Loucy (cell line): ENCODE measurements at regions not wholly inside any gene's neighbourhood (a gene's known extent, or its start where the extent isn't known, plus 50 kb on each side); places are given as distances from the start of the nearest gene placed in this dataset.

Source experiments
- H2AFZ ChIP-seq: fragments of 200-600 bp; sonication (generic); 2 replicates; pipeline ENCODE4 v1.6.0; 2016; ENCODE audit warnings: antibody characterized with exemption, mild to moderate bottlenecking, low read length, moderate library complexity
- H3F3A ChIP-seq: fragments of 200-600 bp; 2 replicates; pipeline ENCODE4 v1.6.0; 2016; ENCODE audit warnings: antibody characterized with exemption, low read depth, mild to moderate bottlenecking
- H3K27me3 ChIP-seq: fragments of 200-600 bp; sonication (generic); 2 replicates; pipeline ENCODE4 v1.6.1; 2014; ENCODE audit warnings: low read length, mild to moderate bottlenecking; ENCODE audit not compliant: insufficient read depth, poor library complexity, severe bottlenecking
- H3K36me3 ChIP-seq: fragments of 200-600 bp; sonication (generic); 2 replicates; pipeline ENCODE4 v1.6.1; 2016; ENCODE audit warnings: low read length; ENCODE audit not compliant: insufficient read depth
- H3K4me1 ChIP-seq: fragments of 200-600 bp; sonication (generic); 2 replicates; pipeline ENCODE4 v1.5.1; 2014; ENCODE audit warnings: low read length, mild to moderate bottlenecking; ENCODE audit not compliant: insufficient read depth, poor library complexity, severe bottlenecking
- H3K4me2 ChIP-seq: fragments of 200-600 bp; sonication (generic); 2 replicates; pipeline ENCODE4 v1.6.0; 2014; ENCODE audit warnings: antibody characterized with exemption, low read length, low read depth, mild to moderate bottlenecking; ENCODE audit not compliant: poor library complexity, severe bottlenecking
- H3K4me3 ChIP-seq: fragments of 200-600 bp; sonication (generic); 2 replicates; pipeline ENCODE4 v1.5.1; 2014; ENCODE audit warnings: low read length, mild to moderate bottlenecking, mixed read lengths; ENCODE audit not compliant: poor library complexity, severe bottlenecking
- H3K79me2 ChIP-seq: fragments of 200-600 bp; sonication (generic); 2 replicates; pipeline ENCODE4 v1.6.1; 2014; ENCODE audit warnings: low read length; ENCODE audit not compliant: insufficient read depth
- H3K9ac ChIP-seq: fragments of 200-600 bp; sonication (generic); 2 replicates; pipeline ENCODE4 v1.6.0; 2014; ENCODE audit warnings: mild to moderate bottlenecking, low read depth, low read length, moderate library complexity; ENCODE audit not compliant: poor library complexity, severe bottlenecking
- H3K9me2 ChIP-seq: fragments of 200-600 bp; sonication (generic); replicated peaks from 2 replicates; pipeline ENCODE4 v1.6.1; 2016; ENCODE audit warnings: low read depth, low read length, mixed read lengths
- H3K9me3 ChIP-seq: fragments of 200-600 bp; sonication (generic); 2 replicates; pipeline ENCODE4 v1.6.1; 2014; ENCODE audit warnings: mild to moderate bottlenecking, antibody characterized with exemption, low read length, low read depth; ENCODE audit not compliant: insufficient read depth
- H4K20me1 ChIP-seq: fragments of 200-600 bp; sonication (generic); 2 replicates; pipeline ENCODE4 v1.6.0; 2014; ENCODE audit warnings: antibody characterized with exemption, low read length, mild to moderate bottlenecking; ENCODE audit not compliant: insufficient read depth, poor library complexity, severe bottlenecking
- EZH2phosphoT487 ChIP-seq: fragments of 200-600 bp; IDR thresholded peaks from 2 replicates; pipeline ENCODE4 v1.6.1; 2018; ENCODE audit warnings: antibody characterized with exemption, mild to moderate bottlenecking, moderate library complexity, borderline replicate concordance
- TF ChIP-seq, protein P1 (sequence below): fragments of 200-600 bp; sonication (generic); conservative IDR thresholded peaks from 2 replicates; pipeline ENCODE4 v1.5.1; 2014; ENCODE audit warnings: mild to moderate bottlenecking, antibody characterized with exemption, low read length

DNA sequence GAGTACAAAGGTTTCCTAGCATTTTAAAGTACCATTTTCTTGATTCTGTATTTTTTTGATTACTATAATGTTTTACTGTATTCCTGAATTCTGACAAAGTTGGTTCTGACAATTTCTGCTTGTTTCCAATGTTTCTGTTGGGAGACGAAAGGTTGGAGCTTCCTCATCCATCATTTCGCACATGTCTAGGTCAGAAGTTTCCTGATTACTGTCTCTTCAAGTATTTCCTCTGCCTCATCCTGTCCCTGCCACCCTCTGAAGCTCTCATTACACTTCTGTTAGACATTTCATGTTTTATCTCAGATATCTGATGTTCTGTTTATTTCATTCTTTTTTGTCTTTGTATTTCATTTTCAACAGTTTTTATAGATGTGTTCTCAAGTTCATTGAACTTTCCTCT, 895.8 kb downstream of the TSN start:
- no peaks in the 10 kb centered on the region for H3F3A ChIP-seq
- H2AFZ ChIP-seq: no peak overlapping the region
- H3K4me2 ChIP-seq: no peak overlapping the region
- H3K9me3 ChIP-seq: no peaks in the 10 kb centered on the region
- no peaks in the 10 kb centered on the region for H3K4me1 ChIP-seq
- H3K27me3 ChIP-seq: no peaks in the 10 kb centered on the region
- H3K9ac ChIP-seq: no peak overlapping the region
- no peaks in the 10 kb centered on the region for H4K20me1 ChIP-seq
- TF ChIP-seq, protein P1, sequence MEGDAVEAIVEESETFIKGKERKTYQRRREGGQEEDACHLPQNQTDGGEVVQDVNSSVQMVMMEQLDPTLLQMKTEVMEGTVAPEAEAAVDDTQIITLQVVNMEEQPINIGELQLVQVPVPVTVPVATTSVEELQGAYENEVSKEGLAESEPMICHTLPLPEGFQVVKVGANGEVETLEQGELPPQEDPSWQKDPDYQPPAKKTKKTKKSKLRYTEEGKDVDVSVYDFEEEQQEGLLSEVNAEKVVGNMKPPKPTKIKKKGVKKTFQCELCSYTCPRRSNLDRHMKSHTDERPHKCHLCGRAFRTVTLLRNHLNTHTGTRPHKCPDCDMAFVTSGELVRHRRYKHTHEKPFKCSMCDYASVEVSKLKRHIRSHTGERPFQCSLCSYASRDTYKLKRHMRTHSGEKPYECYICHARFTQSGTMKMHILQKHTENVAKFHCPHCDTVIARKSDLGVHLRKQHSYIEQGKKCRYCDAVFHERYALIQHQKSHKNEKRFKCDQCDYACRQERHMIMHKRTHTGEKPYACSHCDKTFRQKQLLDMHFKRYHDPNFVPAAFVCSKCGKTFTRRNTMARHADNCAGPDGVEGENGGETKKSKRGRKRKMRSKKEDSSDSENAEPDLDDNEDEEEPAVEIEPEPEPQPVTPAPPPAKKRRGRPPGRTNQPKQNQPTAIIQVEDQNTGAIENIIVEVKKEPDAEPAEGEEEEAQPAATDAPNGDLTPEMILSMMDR: no peak
- no peak for TF ChIP-seq EZH2phosphoT487
- no peaks in the 10 kb centered on the region for H3K9me2 ChIP-seq
- H3K36me3 ChIP-seq: no peaks in the 10 kb centered on the region
- no peak overlapping the region for H3K4me3 ChIP-seq
- H3K79me2 ChIP-seq: no peaks in the 10 kb centered on the region

DNA sequence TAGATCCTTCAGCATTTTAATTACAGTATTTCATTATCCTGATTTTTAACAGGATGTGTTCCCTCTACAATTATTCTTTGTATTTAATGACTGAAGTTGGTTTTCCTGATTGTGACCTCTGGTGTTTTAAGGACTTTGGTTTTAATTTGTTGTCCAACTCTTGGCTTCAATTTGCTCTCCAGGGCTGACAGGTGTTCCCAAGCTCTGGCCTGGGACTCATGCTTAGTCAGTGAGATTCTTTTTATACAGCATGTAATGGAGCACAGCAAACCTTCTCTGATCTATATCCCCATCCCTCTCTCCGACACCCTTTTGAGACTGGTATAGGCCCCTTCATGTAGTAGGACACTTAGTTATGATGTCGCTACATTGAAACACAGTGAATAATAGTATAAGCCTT, 896.3 kb downstream of the TSN start:
- H3K79me2 ChIP-seq: no peaks in the 10 kb centered on the region
- no peak overlapping the region for H3K4me2 ChIP-seq
- H4K20me1 ChIP-seq: no peaks in the 10 kb centered on the region
- H3K9ac ChIP-seq: no peak overlapping the region
- H3K9me2 ChIP-seq: no peaks in the 10 kb centered on the region
- no peak overlapping the region for H3K4me3 ChIP-seq
- no peaks in the 10 kb centered on the region for H3K4me1 ChIP-seq
- H3F3A ChIP-seq: no peaks in the 10 kb centered on the region
- H3K9me3 ChIP-seq: no peaks in the 10 kb centered on the region
- no peak overlapping the region for H2AFZ ChIP-seq
- H3K27me3 ChIP-seq: no peaks in the 10 kb centered on the region
- no peaks in the 10 kb centered on the region for H3K36me3 ChIP-seq
- TF ChIP-seq, protein P1: no peak
- no peak for TF ChIP-seq EZH2phosphoT487

DNA sequence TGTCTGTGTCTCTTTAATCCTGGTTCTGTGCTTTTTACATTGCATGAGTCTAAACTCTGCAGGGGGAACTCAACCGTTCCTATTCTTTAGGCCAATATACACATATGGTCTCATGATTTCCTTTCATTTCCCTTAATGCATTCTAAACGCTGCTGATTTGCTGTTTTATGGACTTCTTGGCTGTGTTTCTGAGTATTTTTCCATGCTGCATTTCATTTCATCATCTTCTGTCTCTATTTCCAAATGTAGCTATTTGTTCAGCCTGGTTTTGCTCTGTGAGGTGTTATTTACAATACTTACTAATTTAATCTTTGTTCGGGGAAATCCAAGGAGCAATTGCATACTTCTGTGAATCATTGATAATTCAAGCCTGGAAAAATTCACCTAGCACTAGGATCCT, 897.2 kb downstream of the TSN start:
- Histone ChIP-seq H3K36me3 (no peaks in the 10 kb centered on the region), H4K20me1 (no peaks in the 10 kb centered on the region), H3K9ac (no peak overlapping the region), H3F3A (no peaks in the 10 kb centered on the region), H3K4me1 (no peaks in the 10 kb centered on the region), H3K9me2 (no peaks in the 10 kb centered on the region), H3K9me3 (no peaks in the 10 kb centered on the region), H3K27me3 (no peaks in the 10 kb centered on the region), H2AFZ (no peak overlapping the region), H3K4me3 (no peak overlapping the region), H3K79me2 (no peaks in the 10 kb centered on the region), H3K4me2 (no peak overlapping the region)
- no peak for TF ChIP-seq EZH2phosphoT487
- TF ChIP-seq, protein P1: no peak
